GM12865 (cell line): ENCODE measurements at regions not wholly inside any gene's neighbourhood (a gene's known extent, or its start where the extent isn't known, plus 50 kb on each side); places are given as distances from the start of the nearest gene placed in this dataset.

Source experiments
- DNase-seq: peaks from one replicate; pipeline ENCODE4 v3.0.0; 2010; ENCODE audit warnings: low read depth
- H3K4me3 ChIP-seq: 2 replicates; pipeline ENCODE4 v1.5.1; 2011; ENCODE audit warnings: mild to moderate bottlenecking, low read depth, low read length, control low read depth
- CTCF ChIP-seq: IDR thresholded peaks from 2 replicates; pipeline ENCODE4 v1.5.1; 2011; ENCODE audit warnings: low read length, control low read depth, low read depth, inconsistent platforms; ENCODE audit not compliant: insufficient read depth; ENCODE audit errors: missing control alignments

GRCh38 chr4:3860061-3860912 is 94.1 kb downstream of the ADRA2C start:
- TF ChIP-seq CTCF: no peak
- DNase-seq: no peak
- no peak overlapping the region for H3K4me3 ChIP-seq

- H3K4me3 ChIP-seq: no peak overlapping the region
- DNase-seq: no peak
- TF ChIP-seq CTCF: no peak
These were observed 94.9 kb downstream of the ADRA2C start for GRCh38 chr4:3860913-3861636.

- no peak overlapping the region for H3K4me3 ChIP-seq
- no peak for TF ChIP-seq CTCF
These were observed 95.8 kb downstream of the ADRA2C start for GRCh38 chr4:3861720-3862639.

GRCh38 chr4:3862640-3863420 is 96.6 kb downstream of the ADRA2C start:
- no peak for DNase-seq
- no peak overlapping the region for H3K4me3 ChIP-seq
- TF ChIP-seq CTCF: no peak

More at GRCh38 chr4:3861720-3862639, 95.8 kb downstream of the ADRA2C start:
- DNase-seq: no peak

GRCh38 chr4:3863841-3864741 is 97.9 kb downstream of the ADRA2C start:
- DNase-seq: no peak
- no peak for TF ChIP-seq CTCF
- H3K4me3 ChIP-seq: no peak overlapping the region
